DND-41 (cell line): ENCODE measurements at regions not wholly inside any gene's neighbourhood (a gene's known extent, or its start where the extent isn't known, plus 50 kb on each side); places are given as distances from the start of the nearest gene placed in this dataset.
"Not testable (repeated sequence)": the region's sequence is repeated elsewhere in the genome, so short reads cannot be mapped to it uniquely, and the experiment has no call there.

Experiments used
- ATAC-seq: fragments of 200-7000 bp; cut with Tn5 transposase; 3 replicates; pipeline ENCODE4 v1.9.1; 2021; ENCODE audit warnings: low read depth; ENCODE audit not compliant: insufficient read depth
- DNase-seq: peaks from one replicate; pipeline ENCODE4 v3.0.0-alpha.2; 2020
- H2AFZ ChIP-seq: 2 replicates; pipeline ENCODE4 v1.6.0; 2012; ENCODE audit warnings: low read depth, low read length
- H3K27ac ChIP-seq: 2 replicates; pipeline ENCODE4 v1.5.1; 2012; ENCODE audit warnings: low read length, inconsistent platforms
- H3K27me3 ChIP-seq: fragments of 200-600 bp; sonication (generic); 2 replicates; pipeline ENCODE4 v1.6.0; 2012; ENCODE audit warnings: low read length, mild to moderate bottlenecking, inconsistent platforms; ENCODE audit not compliant: insufficient read depth, poor library complexity
- H3K36me3 ChIP-seq: 2 replicates; pipeline ENCODE4 v1.5.1; 2012; ENCODE audit warnings: low read length, inconsistent platforms; ENCODE audit not compliant: insufficient read depth
- H3K4me1 ChIP-seq: 2 replicates; pipeline ENCODE4 v1.5.1; 2012; ENCODE audit warnings: mild to moderate bottlenecking, low read length; ENCODE audit not compliant: insufficient read depth
- H3K4me2 ChIP-seq: 2 replicates; pipeline ENCODE4 v1.6.0; 2012; ENCODE audit warnings: mild to moderate bottlenecking, moderate library complexity, low read length, inconsistent platforms; ENCODE audit not compliant: insufficient read depth
- H3K4me3 ChIP-seq, 2 experiments: fragments of 200-600 bp in 1 of 2; shearing (Covaris generic) in 1 of 2; 2 replicates each; pipeline ENCODE4 v1.5.1; 2012 to 2016; ENCODE audit warnings: inconsistent platforms in 2 of 2, low read length in 2 of 2, mild to moderate bottlenecking in 2 of 2, low read depth in 1 of 2, moderate library complexity in 1 of 2
- H3K79me2 ChIP-seq: 2 replicates; pipeline ENCODE4 v1.6.0; 2012; ENCODE audit warnings: low read length, inconsistent platforms; ENCODE audit not compliant: insufficient read depth
- H3K9ac ChIP-seq: 2 replicates; pipeline ENCODE4 v1.6.0; 2012; ENCODE audit warnings: low read depth, mild to moderate bottlenecking, inconsistent platforms, low read length, moderate library complexity
- H3K9me3 ChIP-seq: 2 replicates; pipeline ENCODE4 v1.5.1; 2012; ENCODE audit warnings: low read length, moderate library complexity, mild to moderate bottlenecking, inconsistent platforms; ENCODE audit not compliant: insufficient read depth, severe bottlenecking
- H4K20me1 ChIP-seq: 2 replicates; pipeline ENCODE4 v1.6.0; 2012; ENCODE audit warnings: low read length; ENCODE audit not compliant: insufficient read depth
- EZH2 ChIP-seq: IDR thresholded peaks from 3 replicates; pipeline ENCODE4 v1.6.1; 2012; ENCODE audit warnings: borderline replicate concordance, low read depth, mild to moderate bottlenecking, moderate library complexity, low read length, inconsistent platforms; ENCODE audit not compliant: severe bottlenecking
- TF ChIP-seq, protein P1 (sequence below): IDR thresholded peaks from 2 replicates; pipeline ENCODE4 v1.5.1; 2012; ENCODE audit warnings: borderline replicate concordance, low read length, moderate library complexity, mild to moderate bottlenecking; ENCODE audit not compliant: poor library complexity, severe bottlenecking; ENCODE audit errors: extremely low read depth

GRCh38 chr15:22209086-22209485, 128.8 kb downstream of the OR4M2 start:
- not testable (repeated sequence) for DNase-seq, H3K4me2 ChIP-seq, H2AFZ ChIP-seq, H3K27me3 ChIP-seq, H3K4me1 ChIP-seq, H3K4me3 ChIP-seq, H3K27ac ChIP-seq, H3K9me3 ChIP-seq, H3K9ac ChIP-seq, H3K36me3 ChIP-seq, ATAC-seq, H4K20me1 ChIP-seq, H3K79me2 ChIP-seq

DNA sequence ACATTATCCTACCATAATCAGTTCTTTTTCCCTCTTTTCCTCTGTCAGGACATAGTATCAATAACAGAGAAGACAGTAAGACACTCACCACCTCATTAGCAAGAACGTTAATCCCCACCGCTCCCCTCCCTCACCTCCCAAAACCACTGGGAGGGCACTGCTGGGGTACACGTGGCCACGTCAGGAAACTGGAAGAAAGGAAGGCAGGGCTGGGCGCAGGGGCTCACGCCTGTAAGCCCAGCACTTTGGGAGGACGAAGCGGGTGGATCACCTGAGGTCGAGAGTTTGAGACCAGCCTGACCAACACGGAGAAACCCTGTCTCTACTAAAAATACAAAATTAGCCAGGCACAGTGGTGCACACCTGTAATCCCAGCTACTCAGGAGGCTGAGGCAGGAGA, 142.3 kb downstream of the OR4M2 start:
- H3K9ac ChIP-seq, H3K9me3 ChIP-seq, H3K36me3 ChIP-seq, H3K4me2 ChIP-seq, ATAC-seq, H3K4me3 ChIP-seq, H2AFZ ChIP-seq, H3K27me3 ChIP-seq, H4K20me1 ChIP-seq, H3K79me2 ChIP-seq, DNase-seq: not testable (repeated sequence)
- peaks cover 11% of the 10 kb centered on the region for H3K4me1 ChIP-seq
- H3K27ac ChIP-seq = peak overlapping the region; percentile 12; the same call in 1 of the 2 replicates

- Histone ChIP-seq H3K4me3 (no peak overlapping the region), H3K27ac (no peak overlapping the region), H3K36me3 (no peaks in the 10 kb centered on the region), H3K27me3 (no peaks in the 10 kb centered on the region), H2AFZ (no peak overlapping the region), H3K9ac (no peak overlapping the region), H3K79me2 (no peaks in the 10 kb centered on the region), H3K4me1 (peaks cover 11% of the 10 kb centered on the region), H4K20me1 (no peaks in the 10 kb centered on the region), H3K9me3 (no peaks in the 10 kb centered on the region), H3K4me2 (no peak overlapping the region)
- DNase-seq = no peak
- no peak for ATAC-seq
- TF ChIP-seq EZH2 = no peak
- TF ChIP-seq, protein P1, sequence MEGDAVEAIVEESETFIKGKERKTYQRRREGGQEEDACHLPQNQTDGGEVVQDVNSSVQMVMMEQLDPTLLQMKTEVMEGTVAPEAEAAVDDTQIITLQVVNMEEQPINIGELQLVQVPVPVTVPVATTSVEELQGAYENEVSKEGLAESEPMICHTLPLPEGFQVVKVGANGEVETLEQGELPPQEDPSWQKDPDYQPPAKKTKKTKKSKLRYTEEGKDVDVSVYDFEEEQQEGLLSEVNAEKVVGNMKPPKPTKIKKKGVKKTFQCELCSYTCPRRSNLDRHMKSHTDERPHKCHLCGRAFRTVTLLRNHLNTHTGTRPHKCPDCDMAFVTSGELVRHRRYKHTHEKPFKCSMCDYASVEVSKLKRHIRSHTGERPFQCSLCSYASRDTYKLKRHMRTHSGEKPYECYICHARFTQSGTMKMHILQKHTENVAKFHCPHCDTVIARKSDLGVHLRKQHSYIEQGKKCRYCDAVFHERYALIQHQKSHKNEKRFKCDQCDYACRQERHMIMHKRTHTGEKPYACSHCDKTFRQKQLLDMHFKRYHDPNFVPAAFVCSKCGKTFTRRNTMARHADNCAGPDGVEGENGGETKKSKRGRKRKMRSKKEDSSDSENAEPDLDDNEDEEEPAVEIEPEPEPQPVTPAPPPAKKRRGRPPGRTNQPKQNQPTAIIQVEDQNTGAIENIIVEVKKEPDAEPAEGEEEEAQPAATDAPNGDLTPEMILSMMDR = peak; percentile 25
Observed at GRCh38 chr15:22224241-22224671, 143.9 kb downstream of the OR4M2 start.

DNA sequence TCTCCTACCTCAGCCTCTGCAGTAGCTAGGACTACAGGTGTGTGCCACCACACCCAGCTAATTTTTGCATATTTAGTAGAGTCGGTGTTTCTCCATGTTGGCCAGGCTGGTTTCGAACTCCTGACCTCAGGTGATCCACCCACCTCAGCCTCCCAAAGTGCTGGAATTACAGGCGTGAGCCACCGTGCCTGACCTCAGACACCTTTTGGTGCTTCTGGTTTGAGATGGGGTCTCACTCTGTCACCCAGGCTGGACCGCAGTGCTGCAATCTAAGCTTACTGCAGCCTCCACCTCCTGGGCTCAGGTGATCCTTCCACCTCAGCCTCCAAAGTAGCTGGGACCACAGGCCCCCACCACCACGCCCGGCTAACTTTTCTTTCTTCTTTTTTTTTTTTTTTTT, 144.6 kb downstream of the OR4M2 start:
- H3K9ac ChIP-seq, H3K27me3 ChIP-seq, H3K79me2 ChIP-seq, H3K4me3 ChIP-seq, H2AFZ ChIP-seq, DNase-seq, H3K9me3 ChIP-seq, H3K36me3 ChIP-seq, H3K4me2 ChIP-seq, H3K27ac ChIP-seq, ATAC-seq, H4K20me1 ChIP-seq: not testable (repeated sequence)
- peaks cover 11% of the 10 kb centered on the region for H3K4me1 ChIP-seq

- Histone ChIP-seq H3K9me3 (no peaks in the 10 kb centered on the region), H3K9ac (no peak overlapping the region), H3K27ac (no peak overlapping the region), H3K27me3 (no peaks in the 10 kb centered on the region), H3K79me2 (no peaks in the 10 kb centered on the region), H4K20me1 (no peaks in the 10 kb centered on the region), H3K36me3 (no peaks in the 10 kb centered on the region), H2AFZ (no peak overlapping the region), H3K4me3 (no peak overlapping the region), H3K4me1 (peaks cover 7% of the 10 kb centered on the region), H3K4me2 (no peak overlapping the region)
- ATAC-seq (no peak), DNase-seq (no peak)
- TF ChIP-seq, protein P1 = no peak
- TF ChIP-seq EZH2 = no peak
Observed at GRCh38 chr15:22226034-22226790, 145.9 kb downstream of the OR4M2 start.
